ENCODE measurements at regions not wholly inside any gene's neighbourhood (a gene's known extent, or its start where the extent isn't known, plus 50 kb on each side); places are given as distances from the start of the nearest gene placed in this dataset.
"Not testable (repeated sequence)": the region's sequence is repeated elsewhere in the genome, so short reads cannot be mapped to it uniquely, and the experiment has no call there.

DNA sequence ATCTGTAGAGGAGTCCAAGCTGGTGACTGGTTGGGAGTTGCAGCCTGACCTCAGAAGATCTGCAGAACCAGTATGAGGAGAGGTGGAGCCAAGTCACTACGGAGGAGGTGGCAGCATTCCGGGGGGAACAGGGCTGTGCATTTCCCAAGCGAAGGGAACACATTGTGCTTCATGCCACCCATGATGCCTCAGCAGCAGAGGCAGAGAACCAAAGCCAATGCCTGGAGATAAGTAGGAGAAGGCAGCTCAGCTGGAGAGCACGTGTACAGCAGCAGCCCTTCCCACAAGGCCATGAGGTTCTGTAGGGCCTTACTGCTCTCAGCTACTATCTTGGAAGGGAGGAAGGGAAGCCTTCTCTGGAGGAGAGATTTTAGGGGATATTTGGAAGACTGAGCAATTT, 67.2 kb upstream of the LRPPRC start:
- TF ChIP-seq, protein P1, sequence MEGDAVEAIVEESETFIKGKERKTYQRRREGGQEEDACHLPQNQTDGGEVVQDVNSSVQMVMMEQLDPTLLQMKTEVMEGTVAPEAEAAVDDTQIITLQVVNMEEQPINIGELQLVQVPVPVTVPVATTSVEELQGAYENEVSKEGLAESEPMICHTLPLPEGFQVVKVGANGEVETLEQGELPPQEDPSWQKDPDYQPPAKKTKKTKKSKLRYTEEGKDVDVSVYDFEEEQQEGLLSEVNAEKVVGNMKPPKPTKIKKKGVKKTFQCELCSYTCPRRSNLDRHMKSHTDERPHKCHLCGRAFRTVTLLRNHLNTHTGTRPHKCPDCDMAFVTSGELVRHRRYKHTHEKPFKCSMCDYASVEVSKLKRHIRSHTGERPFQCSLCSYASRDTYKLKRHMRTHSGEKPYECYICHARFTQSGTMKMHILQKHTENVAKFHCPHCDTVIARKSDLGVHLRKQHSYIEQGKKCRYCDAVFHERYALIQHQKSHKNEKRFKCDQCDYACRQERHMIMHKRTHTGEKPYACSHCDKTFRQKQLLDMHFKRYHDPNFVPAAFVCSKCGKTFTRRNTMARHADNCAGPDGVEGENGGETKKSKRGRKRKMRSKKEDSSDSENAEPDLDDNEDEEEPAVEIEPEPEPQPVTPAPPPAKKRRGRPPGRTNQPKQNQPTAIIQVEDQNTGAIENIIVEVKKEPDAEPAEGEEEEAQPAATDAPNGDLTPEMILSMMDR (IDR thresholded peaks at IDR 0.05), result no peak
- no peak for TF ChIP-seq POLR2A (IDR thresholded peaks at IDR 0.05)
- TF ChIP-seq POLR2AphosphoS5 (IDR thresholded peaks at IDR 0.05; ENCODE audit: insufficient read depth in 1 of 2, low read depth in 1 of 2), result no peak
- no peaks in the 10 kb centered on the region for H3K27me3 ChIP-seq
- no peaks in the 10 kb centered on the region for H3K36me3 ChIP-seq
- intact Hi-C loops (cut with DNase I), result no loop called here
- H3K27ac ChIP-seq, result no peak overlapping the region
- H3K9me3 ChIP-seq, result no peaks in the 10 kb centered on the region
- H3K4me3 ChIP-seq, result no peak overlapping the region
- H3K4me1 ChIP-seq, result no peaks in the 10 kb centered on the region
- no peak for DNase-seq (ENCODE audit: extremely low spot score in 2 of 2)

DNA sequence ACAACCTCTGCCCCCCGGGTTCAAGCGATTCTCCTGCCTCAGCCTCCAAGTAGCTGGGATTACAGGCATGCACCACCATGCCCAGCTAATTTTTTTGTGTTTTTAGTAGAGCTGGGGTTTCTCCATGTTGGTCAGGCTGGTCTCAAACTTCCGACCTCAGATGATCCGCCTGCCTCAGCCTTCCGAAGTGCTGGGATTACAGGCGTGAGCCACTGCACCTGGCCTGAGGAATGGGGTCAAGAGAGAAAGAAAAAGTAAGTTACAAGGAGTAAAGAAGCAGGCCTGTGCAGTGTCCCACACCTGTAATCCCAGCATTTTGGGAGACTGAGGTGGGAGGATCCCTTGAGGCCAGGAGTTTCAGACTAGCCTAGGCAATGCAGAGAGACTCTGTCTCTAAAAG, 68.5 kb upstream of the LRPPRC start:
- H3K4me1 ChIP-seq; intact Hi-C loops (cut with DNase I); H3K27me3 ChIP-seq; DNase-seq (ENCODE audit: extremely low spot score in 2 of 2); H3K4me3 ChIP-seq; H3K27ac ChIP-seq; H3K9me3 ChIP-seq; H3K36me3 ChIP-seq: not testable (repeated sequence)

DNA sequence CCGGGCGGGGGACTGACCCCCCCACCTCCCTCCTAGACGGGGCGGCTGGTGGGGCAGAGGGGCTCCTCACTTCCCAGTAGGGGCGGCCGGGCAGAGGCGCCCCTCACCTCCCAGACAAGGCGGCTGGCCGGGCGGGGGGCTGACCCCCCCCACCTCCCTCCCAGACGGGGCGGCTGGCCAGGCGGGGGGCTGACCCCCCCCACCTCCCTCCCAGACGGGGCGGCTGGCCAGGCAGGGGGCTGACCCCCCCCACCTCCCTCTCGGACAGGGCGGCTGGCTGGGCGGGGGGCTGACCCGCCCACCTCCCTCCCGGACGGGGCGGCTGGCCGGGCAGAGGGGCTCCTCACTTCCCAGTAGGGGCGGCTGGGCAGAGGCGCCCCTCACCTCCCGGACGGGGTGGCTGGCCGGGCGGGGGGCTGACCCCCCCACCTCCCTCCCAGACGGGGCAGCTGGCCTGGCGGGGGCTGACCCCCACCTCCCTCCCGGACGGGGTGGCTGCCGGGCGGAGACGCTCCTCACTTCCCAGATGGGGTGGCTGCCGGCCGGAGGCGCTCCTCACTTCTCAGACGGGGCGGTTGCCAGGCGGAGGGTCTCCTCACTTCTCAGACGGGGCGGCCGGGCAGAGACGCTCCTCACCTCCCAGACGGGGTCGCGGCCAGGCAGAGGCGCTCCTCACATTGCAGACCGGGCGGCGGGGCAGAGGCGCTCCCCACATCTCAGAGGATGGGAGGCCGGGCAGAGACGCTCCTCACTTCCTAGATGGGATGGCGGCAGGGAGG, 71.4 kb upstream of the LRPPRC start:
- H3K9me3 ChIP-seq; intact Hi-C loops (cut with DNase I); H3K36me3 ChIP-seq; H3K4me3 ChIP-seq; H3K27me3 ChIP-seq; H3K27ac ChIP-seq; H3K4me1 ChIP-seq; DNase-seq (ENCODE audit: extremely low spot score in 2 of 2): not testable (repeated sequence)

DNA sequence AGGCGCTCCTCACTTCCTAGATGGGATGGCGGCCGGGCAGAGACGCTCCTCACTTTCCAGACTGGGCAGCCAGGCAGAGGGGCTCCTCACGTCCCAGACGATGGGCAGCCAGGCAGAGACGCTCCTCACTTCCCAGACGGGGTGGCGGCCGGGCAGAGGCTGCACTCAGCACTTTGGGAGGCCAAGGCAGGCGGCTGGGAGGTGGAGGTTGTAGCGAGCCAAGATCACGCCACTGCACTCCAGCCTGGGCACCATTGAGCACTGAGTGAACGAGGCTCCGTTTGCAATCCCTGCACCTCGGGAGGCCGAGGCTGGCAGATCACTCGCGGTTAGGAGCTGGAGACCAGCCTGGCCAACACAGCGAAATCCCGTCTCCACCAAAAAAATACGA, 72.0 kb upstream of the LRPPRC start:
- DNase-seq (ENCODE audit: extremely low spot score in 2 of 2); H3K4me3 ChIP-seq; H3K9me3 ChIP-seq; intact Hi-C loops (cut with DNase I); H3K27ac ChIP-seq; H3K4me1 ChIP-seq; H3K36me3 ChIP-seq; H3K27me3 ChIP-seq: not testable (repeated sequence)

DNA sequence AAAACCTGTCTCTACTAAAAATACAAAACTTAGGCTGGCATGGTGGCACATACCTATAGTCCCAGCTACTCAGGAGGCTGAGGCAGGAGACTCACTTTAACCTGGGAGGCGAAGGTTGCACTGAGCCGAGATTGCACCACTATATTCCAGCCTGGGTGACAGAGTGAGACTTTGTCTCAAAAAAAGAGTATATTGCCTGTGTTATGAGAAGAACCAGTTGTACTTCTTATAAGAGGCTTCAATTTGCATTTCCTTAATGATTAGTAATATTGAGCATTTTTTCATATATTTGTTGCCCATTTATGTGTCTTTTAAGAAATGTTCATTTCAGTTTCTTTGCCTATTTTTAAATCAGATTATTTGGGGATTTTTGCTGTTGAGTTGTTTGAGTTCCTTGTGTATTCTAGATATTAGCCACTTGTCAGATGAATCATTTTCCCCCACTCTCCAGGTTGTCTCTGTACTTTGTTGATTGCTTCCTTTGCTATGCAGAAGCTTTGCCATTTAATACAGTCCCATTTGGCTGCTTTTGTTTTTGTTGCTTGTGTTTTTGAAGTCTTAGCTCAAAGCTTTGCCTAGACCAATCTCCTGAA, 75.8 kb upstream of the LRPPRC start:
- no peak for TF ChIP-seq POLR2A (IDR thresholded peaks at IDR 0.05)
- TF ChIP-seq, protein P1 (IDR thresholded peaks at IDR 0.05), result no peak
- no peak for TF ChIP-seq POLR2AphosphoS5 (IDR thresholded peaks at IDR 0.05; ENCODE audit: insufficient read depth in 1 of 2, low read depth in 1 of 2)
- Histone ChIP-seq H3K36me3 (no peaks in the 10 kb centered on the region), H3K4me1 (no peaks in the 10 kb centered on the region), H3K9me3 (no peaks in the 10 kb centered on the region), H3K4me3 (no peak overlapping the region), H3K27me3 (no peaks in the 10 kb centered on the region), H3K27ac (no peak overlapping the region)
- intact Hi-C loops (cut with DNase I), result no loop called here
- DNase-seq (ENCODE audit: extremely low spot score in 2 of 2), result no peak

DNA sequence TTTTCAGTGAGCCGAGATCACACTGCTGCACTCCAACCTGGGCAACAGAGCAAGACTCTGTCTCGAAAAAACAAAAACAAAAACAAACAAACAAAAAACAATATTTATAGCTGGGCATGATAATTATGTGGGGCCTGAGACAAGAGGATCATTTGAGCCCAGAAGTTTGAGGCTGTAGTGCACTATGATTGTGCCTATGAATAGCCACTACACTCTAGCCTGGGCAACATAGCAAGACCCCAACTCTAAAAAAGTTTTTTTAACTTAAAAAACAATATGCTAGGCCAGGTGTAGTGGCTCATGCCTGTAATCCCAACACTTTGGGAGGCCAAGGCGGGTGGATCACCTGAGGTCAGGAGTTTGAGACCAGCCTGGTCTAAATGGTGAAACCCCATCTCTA, 77.9 kb upstream of the LRPPRC start:
- DNase-seq (ENCODE audit: extremely low spot score in 2 of 2); H3K4me1 ChIP-seq; intact Hi-C loops (cut with DNase I); H3K9me3 ChIP-seq; H3K4me3 ChIP-seq; H3K36me3 ChIP-seq; H3K27ac ChIP-seq; H3K27me3 ChIP-seq: not testable (repeated sequence)

DNA sequence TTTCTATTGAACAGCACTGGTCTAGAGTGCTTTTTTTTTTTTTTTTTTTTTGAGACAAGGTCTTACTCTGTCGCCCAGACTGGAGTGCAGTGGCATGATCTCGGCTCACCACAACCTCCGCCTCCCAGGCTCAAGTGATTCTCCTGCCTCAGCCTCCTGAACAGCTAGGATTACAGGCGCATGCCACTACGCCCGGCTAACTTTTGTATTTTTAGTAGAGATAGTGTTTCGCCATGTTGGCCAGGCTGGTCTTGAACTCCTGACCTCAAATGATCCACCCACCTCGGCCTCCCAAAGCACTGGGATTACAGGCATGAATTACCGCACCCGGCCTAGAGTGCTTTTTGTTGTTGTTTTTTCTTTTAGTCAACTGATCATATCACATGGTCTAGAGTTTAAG, 79.0 kb upstream of the LRPPRC start:
- H3K4me1 ChIP-seq; DNase-seq (ENCODE audit: extremely low spot score in 2 of 2); H3K36me3 ChIP-seq; H3K27me3 ChIP-seq; H3K9me3 ChIP-seq; intact Hi-C loops (cut with DNase I); H3K4me3 ChIP-seq: not testable (repeated sequence)
- peak overlapping the region; percentile 16 for H3K27ac ChIP-seq

All from vagina (tissue), 2 donors.